Endodermal cell (in vitro differentiated cells): ENCODE measurements at regions not wholly inside any gene's neighbourhood (a gene's known extent, or its start where the extent isn't known, plus 50 kb on each side); places are given as distances from the start of the nearest gene placed in this dataset.

ENCODE experiments used
- DNase-seq: peaks from one replicate; pipeline ENCODE4 v3.0.0-alpha.2; 2017
- H3K27ac ChIP-seq: 2 replicates; pipeline ENCODE4 v1.5.1; 2013; ENCODE audit warnings: mild to moderate bottlenecking, low read depth, low read length, moderate library complexity
- H3K27me3 ChIP-seq: 2 replicates; pipeline ENCODE4 v1.6.1; 2013; ENCODE audit warnings: mild to moderate bottlenecking, low read length, moderate library complexity; ENCODE audit not compliant: insufficient read depth, control insufficient read depth, poor library complexity, severe bottlenecking
- H3K36me3 ChIP-seq: 2 replicates; pipeline ENCODE4 v1.7.0; 2013; ENCODE audit warnings: mild to moderate bottlenecking, low read length, moderate library complexity; ENCODE audit not compliant: control insufficient read depth, insufficient read depth
- H3K4me1 ChIP-seq: one replicate; pipeline ENCODE4 v1.7.0; 2013; ENCODE audit warnings: low read length; ENCODE audit not compliant: control insufficient read depth, insufficient read depth
- H3K4me3 ChIP-seq: 2 replicates; pipeline ENCODE4 v1.5.1; 2013; ENCODE audit warnings: mild to moderate bottlenecking, low read length, moderate library complexity
- H3K9ac ChIP-seq: 2 replicates; pipeline ENCODE4 v1.6.1; 2013; ENCODE audit warnings: mild to moderate bottlenecking, low read length, moderate library complexity; ENCODE audit not compliant: poor library complexity, severe bottlenecking; ENCODE audit errors: extremely low read depth
- H3K9me3 ChIP-seq: 2 replicates; pipeline ENCODE4 v1.6.1; 2013; ENCODE audit warnings: mild to moderate bottlenecking, low read length, moderate library complexity; ENCODE audit not compliant: control insufficient read depth
- H3K27ac Mint-ChIP-seq: 2 replicates; pipeline ENCODE4 v1.8.0; 2020; ENCODE audit warnings: mixed read lengths
- H3K27me3 Mint-ChIP-seq: 2 replicates; pipeline ENCODE4 v1.8.0; 2021; ENCODE audit warnings: mild to moderate bottlenecking, mixed read lengths; ENCODE audit not compliant: insufficient read depth
- H3K36me3 Mint-ChIP-seq: 2 replicates; pipeline ENCODE4 v1.8.0; 2020; ENCODE audit warnings: low read depth, mixed read lengths
- H3K4me1 Mint-ChIP-seq: 2 replicates; pipeline ENCODE4 v1.8.0; 2020; ENCODE audit warnings: mixed read lengths
- H3K4me3 Mint-ChIP-seq: 2 replicates; pipeline ENCODE4 v1.8.0; 2020; ENCODE audit warnings: mild to moderate bottlenecking, moderate library complexity, mixed read lengths
- H3K9me3 Mint-ChIP-seq: 2 replicates; pipeline ENCODE4 v1.8.0; 2020; ENCODE audit warnings: mild to moderate bottlenecking, mixed read lengths
- CTCF ChIP-seq: fragments of 200-600 bp; sonication (generic); conservative IDR thresholded peaks from 2 replicates; pipeline ENCODE4 v1.5.0; 2021; ENCODE audit warnings: antibody characterized with exemption, mild to moderate bottlenecking
- WGBS, 2 experiments: methylation state at CpG; one replicate each; pipeline versions ENCODE4 v1.1.5 to v1.1.7; 2013; ENCODE audit warnings: missing lambda C conversion rate in 2 of 2, mixed read lengths in 1 of 2; ENCODE audit not compliant: insufficient coverage in 1 of 2, insufficient read length in 1 of 2; 5-methylcytosine and 5-hydroxymethylcytosine counted together

- H3K4me3 Mint-ChIP-seq: no peak overlapping the region
- DNase-seq: no peak
- H3K27ac Mint-ChIP-seq: no peak overlapping the region
- Histone ChIP-seq H3K36me3 (no peaks in the 10 kb centered on the region), H3K4me1 (no peaks in the 10 kb centered on the region), H3K9ac (no peak overlapping the region), H3K27me3 (no peaks in the 10 kb centered on the region), H3K9me3 (peaks cover 9% of the 10 kb centered on the region), H3K27ac (no peak overlapping the region), H3K4me3 (no peak overlapping the region)
- 95 to 96% methylated on average over 6 to 7 of the region's 7 CpGs for WGBS, 2 experiments
- peaks cover 4% of the 10 kb centered on the region for H3K4me1 Mint-ChIP-seq
- no peak for TF ChIP-seq CTCF
- H3K36me3 Mint-ChIP-seq: peaks cover 2% of the 10 kb centered on the region
- H3K9me3 Mint-ChIP-seq: peaks cover 12% of the 10 kb centered on the region
- peaks cover 16% of the 10 kb centered on the region for H3K27me3 Mint-ChIP-seq
These were observed 58.0 kb upstream of the GSC start for GRCh38 chr14:94827711-94828447.

- Histone ChIP-seq H3K9me3 (peaks cover 9% of the 10 kb centered on the region), H3K4me3 (no peak overlapping the region), H3K27ac (no peak overlapping the region), H3K4me1 (no peaks in the 10 kb centered on the region), H3K9ac (no peak overlapping the region), H3K36me3 (no peaks in the 10 kb centered on the region), H3K27me3 (no peaks in the 10 kb centered on the region)
- WGBS, 2 experiments: 93 to 100% methylated on average over 4 of the region's 4 CpGs
- H3K27me3 Mint-ChIP-seq: peaks cover 16% of the 10 kb centered on the region
- TF ChIP-seq CTCF: no peak
- no peak overlapping the region for H3K4me3 Mint-ChIP-seq
- peaks cover 2% of the 10 kb centered on the region for H3K36me3 Mint-ChIP-seq
- H3K9me3 Mint-ChIP-seq: peaks cover 12% of the 10 kb centered on the region
- DNase-seq: no peak
- H3K27ac Mint-ChIP-seq: no peak overlapping the region
- H3K4me1 Mint-ChIP-seq: peaks cover 5% of the 10 kb centered on the region
These were observed 56.9 kb upstream of the GSC start for GRCh38 chr14:94826774-94827173.

GRCh38 chr14:94823556-94824341 lies 53.8 kb upstream of the GSC start:
- no peak overlapping the region for H3K4me3 ChIP-seq
- Mint-ChIP-seq H3K4me3 (no peak overlapping the region), H3K9me3 (peaks cover 12% of the 10 kb centered on the region), H3K4me1 (peaks cover 8% of the 10 kb centered on the region), H3K36me3 (peaks cover 2% of the 10 kb centered on the region), H3K27ac (no peak overlapping the region), H3K27me3 (peaks cover 17% of the 10 kb centered on the region)
- H3K9ac ChIP-seq: no peak overlapping the region
- peak; percentile 45 for TF ChIP-seq CTCF
- 54 to 77% methylated on average over 3 to 7 of the region's 8 CpGs for WGBS, 2 experiments
- DNase-seq: peak; percentile 69
- H3K4me1 ChIP-seq: no peaks in the 10 kb centered on the region
- no peaks in the 10 kb centered on the region for H3K36me3 ChIP-seq
- no peak overlapping the region for H3K27ac ChIP-seq
- H3K27me3 ChIP-seq: no peaks in the 10 kb centered on the region
- peaks cover 12% of the 10 kb centered on the region for H3K9me3 ChIP-seq
